22Rv1 (cell line): ENCODE measurements at regions not wholly inside any gene's neighbourhood (a gene's known extent, or its start where the extent isn't known, plus 50 kb on each side); places are given as distances from the start of the nearest gene placed in this dataset.

Experiments
- ZFX ChIP-seq: fragments of 450-650 bp; IDR thresholded peaks from 2 replicates; pipeline ENCODE4 v1.6.1; 2017; ENCODE audit warnings: antibody characterized with exemption, borderline replicate concordance
- TF ChIP-seq, protein P1 (sequence below): fragments of 450-650 bp; IDR thresholded peaks from 2 replicates; pipeline ENCODE4 v1.5.1; 2017; ENCODE audit warnings: mild to moderate bottlenecking

DNA sequence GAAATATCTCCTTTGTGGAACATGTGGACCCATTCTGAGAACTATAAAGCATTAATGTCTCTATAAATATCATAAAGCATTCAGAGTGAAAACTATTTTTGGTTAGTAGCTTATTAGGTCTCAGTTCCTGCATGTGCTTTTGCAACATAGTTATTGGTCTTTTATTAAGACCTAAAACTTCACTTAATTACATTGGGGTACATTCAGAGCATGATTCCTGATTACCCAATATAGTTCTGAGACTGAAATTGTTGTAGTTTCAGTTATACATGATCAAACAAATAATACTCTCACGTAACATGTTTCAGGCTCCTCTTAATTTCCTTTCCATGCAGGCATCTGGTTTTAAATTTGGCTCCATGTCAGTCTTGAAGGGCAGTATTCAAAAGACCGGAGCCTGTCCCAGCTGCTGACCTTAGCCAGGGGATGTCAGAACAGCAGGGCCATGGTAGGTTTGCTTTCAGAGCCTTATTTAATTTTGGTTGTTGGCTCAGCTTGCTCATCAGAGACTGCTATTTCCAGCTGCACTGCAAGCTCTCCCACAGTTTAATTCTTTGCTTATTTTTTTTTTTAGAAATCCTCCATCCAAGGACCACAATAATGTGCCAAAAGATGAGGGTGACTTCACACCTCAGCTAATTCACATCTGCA, 447.8 kb upstream of the FZD8 start:
- TF ChIP-seq, protein P1, sequence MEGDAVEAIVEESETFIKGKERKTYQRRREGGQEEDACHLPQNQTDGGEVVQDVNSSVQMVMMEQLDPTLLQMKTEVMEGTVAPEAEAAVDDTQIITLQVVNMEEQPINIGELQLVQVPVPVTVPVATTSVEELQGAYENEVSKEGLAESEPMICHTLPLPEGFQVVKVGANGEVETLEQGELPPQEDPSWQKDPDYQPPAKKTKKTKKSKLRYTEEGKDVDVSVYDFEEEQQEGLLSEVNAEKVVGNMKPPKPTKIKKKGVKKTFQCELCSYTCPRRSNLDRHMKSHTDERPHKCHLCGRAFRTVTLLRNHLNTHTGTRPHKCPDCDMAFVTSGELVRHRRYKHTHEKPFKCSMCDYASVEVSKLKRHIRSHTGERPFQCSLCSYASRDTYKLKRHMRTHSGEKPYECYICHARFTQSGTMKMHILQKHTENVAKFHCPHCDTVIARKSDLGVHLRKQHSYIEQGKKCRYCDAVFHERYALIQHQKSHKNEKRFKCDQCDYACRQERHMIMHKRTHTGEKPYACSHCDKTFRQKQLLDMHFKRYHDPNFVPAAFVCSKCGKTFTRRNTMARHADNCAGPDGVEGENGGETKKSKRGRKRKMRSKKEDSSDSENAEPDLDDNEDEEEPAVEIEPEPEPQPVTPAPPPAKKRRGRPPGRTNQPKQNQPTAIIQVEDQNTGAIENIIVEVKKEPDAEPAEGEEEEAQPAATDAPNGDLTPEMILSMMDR: no peak
- no peak for TF ChIP-seq ZFX
